Lower lobe of right lung (tissue), 2 donors: ENCODE measurements at regions not wholly inside any gene's neighbourhood (a gene's known extent, or its start where the extent isn't known, plus 50 kb on each side); places are given as distances from the start of the nearest gene placed in this dataset.

Experiments
- ATAC-seq, 2 donors: fragments of 200-7000 bp; cut with Tn5 transposase; one replicate each; pipeline ENCODE4 v1.9.1; 2020 to 2022; ENCODE audit warnings: mild to moderate bottlenecking in 2 of 2, moderate library complexity in 2 of 2
- DNase-seq: peaks from one replicate; pipeline ENCODE4 v3.0.0-alpha.2; 2020
- H3K27ac ChIP-seq: fragments of 200-600 bp; one replicate; pipeline ENCODE4 v1.8.0; 2022
- H3K27me3 ChIP-seq: fragments of 200-600 bp; one replicate; pipeline ENCODE4 v1.8.0; 2022; ENCODE audit warnings: low read depth
- H3K36me3 ChIP-seq: fragments of 200-600 bp; one replicate; pipeline ENCODE4 v1.8.0; 2022; ENCODE audit warnings: mild to moderate bottlenecking
- H3K4me1 ChIP-seq: fragments of 200-600 bp; one replicate; pipeline ENCODE4 v1.8.0; 2022
- H3K4me3 ChIP-seq: fragments of 200-600 bp; one replicate; pipeline ENCODE4 v1.8.0; 2022; ENCODE audit warnings: mild to moderate bottlenecking
- H3K9me3 ChIP-seq: fragments of 200-600 bp; one replicate; pipeline ENCODE4 v1.8.0; 2022
- CTCF ChIP-seq: fragments of 200-600 bp; IDR thresholded peaks from one replicate; pipeline ENCODE4 v1.8.0; 2022; ENCODE audit warnings: antibody characterized with exemption, mild to moderate bottlenecking
- intact Hi-C: fragments of 100-400 bp; cut with DNase I; formaldehyde crosslinking; loops from one replicate; pipeline ENCODE4 v1.11.0; 2022
- donor health status: DM: no; HTN: yes; CAD: no; lungs with severe emphysema.

DNA sequence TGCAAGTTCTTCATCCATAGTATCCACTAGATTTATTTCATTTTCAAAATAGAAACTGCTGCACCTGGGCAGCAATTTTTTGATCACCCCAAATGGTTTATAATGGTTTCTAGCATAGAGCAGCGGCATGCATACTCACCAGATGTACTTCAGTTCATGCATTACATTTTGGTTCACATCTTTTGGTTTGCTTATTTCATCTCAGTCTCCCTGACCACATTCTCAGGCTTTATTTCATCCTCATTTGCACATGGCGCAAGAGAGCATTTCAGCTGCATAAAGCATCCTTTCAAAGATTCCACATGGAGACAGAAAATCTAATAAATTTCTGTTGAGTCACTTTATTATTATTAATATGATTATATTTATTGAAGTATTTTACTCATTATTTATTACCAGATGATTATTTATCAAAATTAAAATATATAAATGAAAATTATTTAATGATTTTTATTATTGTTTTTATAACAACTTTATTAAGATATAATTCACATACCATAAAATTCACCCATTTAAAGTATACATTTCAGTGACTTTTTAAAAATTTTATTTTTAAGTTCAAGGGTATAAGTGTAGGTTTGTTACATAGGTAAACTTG lies 284.6 kb downstream of the TXNL1 start:
- Histone ChIP-seq H3K4me1 (no peaks in the 10 kb centered on the region), H3K9me3 (no peaks in the 10 kb centered on the region), H3K27me3 (no peaks in the 10 kb centered on the region), H3K36me3 (no peaks in the 10 kb centered on the region), H3K27ac (no peak overlapping the region), H3K4me3 (no peak overlapping the region)
- intact Hi-C loops: no loop called here
- TF ChIP-seq CTCF: no peak
- no peak for DNase-seq
- ATAC-seq: no peak

- H3K9me3 ChIP-seq: no peaks in the 10 kb centered on the region
- H3K4me3 ChIP-seq: no peak overlapping the region
- H3K4me1 ChIP-seq: no peaks in the 10 kb centered on the region
- no peak for TF ChIP-seq CTCF
- intact Hi-C loops: no loop called here
- no peak overlapping the region for H3K27ac ChIP-seq
- H3K27me3 ChIP-seq: no peaks in the 10 kb centered on the region
- H3K36me3 ChIP-seq: no peaks in the 10 kb centered on the region
- DNase-seq: no peak
- no peak for ATAC-seq
Observed at GRCh38 chr18:56351911-56352500, 286.4 kb downstream of the TXNL1 start.

DNA sequence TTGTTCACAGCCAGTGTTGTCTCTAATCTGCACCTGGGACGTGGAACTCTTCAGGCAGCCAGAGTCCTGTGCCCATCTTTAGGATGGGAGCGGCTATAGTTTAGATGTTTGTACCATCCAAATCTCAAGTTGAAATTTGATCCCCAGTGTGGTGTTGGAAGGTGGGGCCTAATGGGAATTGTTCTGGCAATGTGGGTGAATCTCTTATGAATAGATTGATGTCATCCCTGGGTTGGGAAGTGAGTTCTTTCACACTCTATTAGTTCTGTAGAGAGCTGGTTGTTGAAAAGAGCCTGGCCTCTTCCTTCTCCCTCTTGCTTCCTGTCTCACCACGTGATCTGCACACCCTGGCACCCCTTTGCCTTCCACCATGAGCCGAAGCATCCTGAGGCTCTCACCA lies 300.9 kb downstream of the TXNL1 start:
- Histone ChIP-seq H3K27ac (no peak overlapping the region), H3K36me3 (no peaks in the 10 kb centered on the region), H3K4me3 (no peak overlapping the region), H3K27me3 (no peaks in the 10 kb centered on the region), H3K9me3 (no peaks in the 10 kb centered on the region), H3K4me1 (no peaks in the 10 kb centered on the region)
- DNase-seq (no peak), ATAC-seq (no peak)
- TF ChIP-seq CTCF: no peak
- intact Hi-C loops: no loop called here

DNA sequence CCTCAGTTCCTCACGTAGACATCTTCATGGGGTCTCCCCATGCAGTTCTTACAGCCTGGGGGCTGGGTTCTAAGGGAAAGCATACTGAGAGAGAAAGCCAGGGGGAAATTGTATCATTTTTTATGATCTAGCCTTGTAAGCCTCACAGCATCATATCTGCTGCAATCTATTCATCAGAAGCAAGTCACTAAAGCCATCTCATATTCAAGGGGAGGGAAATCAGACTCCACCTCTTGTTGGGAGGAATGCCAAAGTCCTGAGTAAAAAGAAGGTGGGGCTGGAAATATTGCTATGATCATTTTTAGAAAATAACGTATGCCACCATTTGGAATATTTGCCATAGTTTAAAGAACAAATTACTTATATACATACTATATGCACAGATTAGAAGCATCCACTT lies 304.6 kb downstream of the TXNL1 start:
- TF ChIP-seq CTCF: no peak

DNA sequence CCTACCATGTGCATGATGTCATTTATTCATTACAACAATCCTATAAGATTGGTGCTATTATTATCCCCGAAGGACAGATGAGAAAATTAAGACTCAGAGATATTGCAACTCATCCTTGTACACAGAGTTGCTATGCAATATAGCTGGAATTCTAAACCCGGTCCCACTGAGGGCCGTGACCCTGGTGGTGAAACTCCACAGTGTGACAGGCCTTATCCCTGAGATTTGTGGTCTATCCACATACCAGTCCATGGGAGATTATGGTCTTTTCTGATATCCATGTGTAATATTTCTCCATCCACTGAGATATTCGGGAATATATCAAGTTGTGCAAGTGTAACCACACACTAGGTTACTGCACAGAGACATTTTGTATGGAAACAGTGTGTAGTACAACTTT lies 305.2 kb downstream of the TXNL1 start:
- no peak for DNase-seq

More for the DNA sequence above, 304.6 kb downstream of the TXNL1 start:
- no peaks in the 10 kb centered on the region for H3K36me3 ChIP-seq
- H3K4me1 ChIP-seq: no peaks in the 10 kb centered on the region
- intact Hi-C loops: no loop called here
- H3K4me3 ChIP-seq: no peak overlapping the region
- no peaks in the 10 kb centered on the region for H3K9me3 ChIP-seq
- DNase-seq (no peak), ATAC-seq (no peak)
- H3K27me3 ChIP-seq: no peaks in the 10 kb centered on the region
- no peak overlapping the region for H3K27ac ChIP-seq

More for the DNA sequence above, 305.2 kb downstream of the TXNL1 start:
- Histone ChIP-seq H3K27ac (no peak overlapping the region), H3K9me3 (no peaks in the 10 kb centered on the region), H3K27me3 (no peaks in the 10 kb centered on the region), H3K36me3 (no peaks in the 10 kb centered on the region), H3K4me3 (no peak overlapping the region), H3K4me1 (no peaks in the 10 kb centered on the region)
- no peak for ATAC-seq
- intact Hi-C loops: no loop called here
- no peak for TF ChIP-seq CTCF
